Esophagus squamous epithelium (tissue), 5 donors: ENCODE measurements at regions not wholly inside any gene's neighbourhood (a gene's known extent, or its start where the extent isn't known, plus 50 kb on each side); places are given as distances from the start of the nearest gene placed in this dataset.

Source experiments
- DNase-seq: peaks from one replicate; lab custom pipeline; 2025; lab: John Stamatoyannopoulos, UW
- H3K27ac ChIP-seq, 4 donors: fragments of 200-600 bp; sonication (generic); one replicate each; pipeline ENCODE4 v1.5.1; 2016 to 2019; ENCODE audit warnings: mild to moderate bottlenecking in 1 of 4
- H3K27me3 ChIP-seq, 4 donors: fragments of 200-600 bp; sonication (generic); 1 replicate in 3 of 4; 2 replicates in 1 of 4; pipeline versions ENCODE4 v1.5.1 to v1.6.0; 2017 to 2021; ENCODE audit warnings: antibody characterized with exemption in 1 of 4
- H3K36me3 ChIP-seq, 3 donors: fragments of 200-600 bp; sonication (generic); one replicate each; pipeline ENCODE4 v1.5.1; 2016 to 2019
- H3K4me1 ChIP-seq, 3 donors: fragments of 200-600 bp; sonication (generic); one replicate each; pipeline ENCODE4 v1.5.1; 2017 to 2019
- H3K4me3 ChIP-seq, 4 donors: fragments of 200-600 bp; sonication (generic); 1 replicate in 3 of 4; 2 replicates in 1 of 4; pipeline ENCODE4 v1.5.1; 2016 to 2019; ENCODE audit warnings: mild to moderate bottlenecking in 2 of 4, moderate library complexity in 1 of 4
- H3K9me3 ChIP-seq, 3 donors: fragments of 200-600 bp; sonication (generic); one replicate each; pipeline ENCODE4 v1.5.1; 2016 to 2019
- POLR2A ChIP-seq, 4 donors: fragments of 450-650 bp; IDR thresholded peaks; one replicate each; pipeline ENCODE4 v1.6.1; 2017; ENCODE audit warnings: antibody characterized with exemption in 4 of 4, mild to moderate bottlenecking in 4 of 4, moderate library complexity in 3 of 4
- WGBS, 2 donors: methylation state at CpG; one replicate each; pipeline ENCODE4 v1.1.5; 2018; 5-methylcytosine and 5-hydroxymethylcytosine counted together
- intact Hi-C: fragments of 100-400 bp; cut with DNase I; formaldehyde crosslinking; loops from one replicate; pipeline ENCODE4 v1.15.0; 2022
- TF ChIP-seq, protein P1 (sequence below), 6 experiments: fragments of 450-650 bp in 4 of 6; fragments of 200-600 bp in 2 of 6; sonication (generic) in 2 of 6; IDR thresholded peaks; one replicate each; pipeline ENCODE4 v1.5.1; 2016 to 2019; ENCODE audit warnings: antibody characterized with exemption in 6 of 6, mild to moderate bottlenecking in 4 of 6, moderate library complexity in 4 of 6
- donor health status: DM: yes; HTN: yes; CAD: no.

- H3K27ac ChIP-seq: no peak overlapping the region
- no peaks in the 10 kb centered on the region for H3K9me3 ChIP-seq
- H3K4me3 ChIP-seq: no peak overlapping the region
- intact Hi-C loops: no loop called here
- no peaks in the 10 kb centered on the region for H3K27me3 ChIP-seq
- DNase-seq: no peak
- 68 to 80% methylated on average over 1 of the region's 1 CpG for WGBS, 2 donors
- TF ChIP-seq, protein P1, sequence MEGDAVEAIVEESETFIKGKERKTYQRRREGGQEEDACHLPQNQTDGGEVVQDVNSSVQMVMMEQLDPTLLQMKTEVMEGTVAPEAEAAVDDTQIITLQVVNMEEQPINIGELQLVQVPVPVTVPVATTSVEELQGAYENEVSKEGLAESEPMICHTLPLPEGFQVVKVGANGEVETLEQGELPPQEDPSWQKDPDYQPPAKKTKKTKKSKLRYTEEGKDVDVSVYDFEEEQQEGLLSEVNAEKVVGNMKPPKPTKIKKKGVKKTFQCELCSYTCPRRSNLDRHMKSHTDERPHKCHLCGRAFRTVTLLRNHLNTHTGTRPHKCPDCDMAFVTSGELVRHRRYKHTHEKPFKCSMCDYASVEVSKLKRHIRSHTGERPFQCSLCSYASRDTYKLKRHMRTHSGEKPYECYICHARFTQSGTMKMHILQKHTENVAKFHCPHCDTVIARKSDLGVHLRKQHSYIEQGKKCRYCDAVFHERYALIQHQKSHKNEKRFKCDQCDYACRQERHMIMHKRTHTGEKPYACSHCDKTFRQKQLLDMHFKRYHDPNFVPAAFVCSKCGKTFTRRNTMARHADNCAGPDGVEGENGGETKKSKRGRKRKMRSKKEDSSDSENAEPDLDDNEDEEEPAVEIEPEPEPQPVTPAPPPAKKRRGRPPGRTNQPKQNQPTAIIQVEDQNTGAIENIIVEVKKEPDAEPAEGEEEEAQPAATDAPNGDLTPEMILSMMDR (IDR thresholded peaks at IDR 0.05): no peak
- no peak for TF ChIP-seq POLR2A (IDR thresholded peaks at IDR 0.05)
- no peaks in the 10 kb centered on the region for H3K36me3 ChIP-seq
- H3K4me1 ChIP-seq: peaks cover 0 to 22% (median 0%) of the 10 kb centered on the region in 3 donors
Measured at GRCh38 chr2:145597006-145597405, 1077.1 kb upstream of the ZEB2 start.

DNA sequence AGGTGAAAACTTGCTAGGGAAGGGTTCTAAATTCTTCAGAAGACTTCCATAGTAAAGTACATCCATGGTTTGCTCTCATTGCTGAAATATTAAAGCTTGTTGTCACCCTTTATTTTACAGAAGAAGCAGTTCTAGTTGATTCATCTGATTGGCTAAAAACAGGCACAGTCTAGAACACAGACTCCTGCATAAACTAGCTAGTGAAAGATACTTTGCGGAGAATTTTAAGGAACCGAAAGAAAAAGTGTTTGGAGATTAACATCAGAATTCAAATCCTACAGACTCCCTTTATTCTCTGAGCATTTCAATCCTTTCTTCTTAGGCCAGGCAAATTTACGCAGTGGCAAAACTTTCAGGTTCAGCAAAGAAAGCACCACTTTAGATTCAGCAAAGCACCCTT is 1076.5 kb upstream of the ZEB2 start:
- 85 to 99% methylated on average over 3 of the region's 3 CpGs for WGBS, 2 donors
- H3K27me3 ChIP-seq: no peaks in the 10 kb centered on the region
- DNase-seq: no peak
- no peak overlapping the region for H3K4me3 ChIP-seq
- H3K36me3 ChIP-seq: no peaks in the 10 kb centered on the region
- TF ChIP-seq, protein P1 (IDR thresholded peaks at IDR 0.05): no peak
- TF ChIP-seq POLR2A (IDR thresholded peaks at IDR 0.05): no peak
- intact Hi-C loops: no loop called here
- no peak overlapping the region for H3K27ac ChIP-seq
- no peaks in the 10 kb centered on the region for H3K9me3 ChIP-seq
- peaks cover 0 to 27% (median 0%) of the 10 kb centered on the region in 3 donors for H3K4me1 ChIP-seq

GRCh38 chr2:145595296-145595695 is 1075.4 kb upstream of the ZEB2 start:
- intact Hi-C loops: no loop called here
- Histone ChIP-seq H3K4me3 (no peak overlapping the region), H3K9me3 (no peaks in the 10 kb centered on the region), H3K27ac (no peak overlapping the region), H3K27me3 (no peaks in the 10 kb centered on the region), H3K4me1 (peaks cover 0 to 27% (median 0%) of the 10 kb centered on the region in 3 donors), H3K36me3 (no peaks in the 10 kb centered on the region)
- WGBS, 2 donors: 77 to 88% methylated on average over 3 of the region's 3 CpGs
- DNase-seq: no peak
- TF ChIP-seq POLR2A (IDR thresholded peaks at IDR 0.05): no peak
- TF ChIP-seq, protein P1 (IDR thresholded peaks at IDR 0.05): no peak

GRCh38 chr2:145593991-145594614 is 1074.2 kb upstream of the ZEB2 start:
- DNase-seq: no peak
- Histone ChIP-seq H3K9me3 (no peaks in the 10 kb centered on the region), H3K4me1 (peaks cover 0 to 21% (median 0%) of the 10 kb centered on the region in 3 donors), H3K27me3 (no peaks in the 10 kb centered on the region), H3K36me3 (no peaks in the 10 kb centered on the region), H3K27ac (no peak overlapping the region), H3K4me3 (no peak overlapping the region)
- intact Hi-C loops: no loop called here
- WGBS, 2 donors: 58 to 65% methylated on average over 2 of the region's 2 CpGs
- TF ChIP-seq, protein P1 (IDR thresholded peaks at IDR 0.05): no peak
- TF ChIP-seq POLR2A (IDR thresholded peaks at IDR 0.05): no peak

- intact Hi-C loops: no loop called here
Measured at GRCh38 chr2:145593280-145593679, 1073.4 kb upstream of the ZEB2 start.

More at GRCh38 chr2:145593280-145593679, 1073.4 kb upstream of the ZEB2 start:
- no peak for DNase-seq
- Histone ChIP-seq H3K36me3 (no peaks in the 10 kb centered on the region), H3K27me3 (no peaks in the 10 kb centered on the region), H3K4me1 (peaks cover 0 to 15% (median 0%) of the 10 kb centered on the region in 3 donors), H3K4me3 (no peak overlapping the region), H3K9me3 (no peaks in the 10 kb centered on the region), H3K27ac (no peak overlapping the region)
- TF ChIP-seq, protein P1 (IDR thresholded peaks at IDR 0.05): no peak
- TF ChIP-seq POLR2A (IDR thresholded peaks at IDR 0.05): no peak
- 87 to 92% methylated on average over 1 of the region's 1 CpG for WGBS, 2 donors
